ENCODE measurements at regions not wholly inside any gene's neighbourhood (a gene's known extent, or its start where the extent isn't known, plus 50 kb on each side); places are given as distances from the start of the nearest gene placed in this dataset.

DNA sequence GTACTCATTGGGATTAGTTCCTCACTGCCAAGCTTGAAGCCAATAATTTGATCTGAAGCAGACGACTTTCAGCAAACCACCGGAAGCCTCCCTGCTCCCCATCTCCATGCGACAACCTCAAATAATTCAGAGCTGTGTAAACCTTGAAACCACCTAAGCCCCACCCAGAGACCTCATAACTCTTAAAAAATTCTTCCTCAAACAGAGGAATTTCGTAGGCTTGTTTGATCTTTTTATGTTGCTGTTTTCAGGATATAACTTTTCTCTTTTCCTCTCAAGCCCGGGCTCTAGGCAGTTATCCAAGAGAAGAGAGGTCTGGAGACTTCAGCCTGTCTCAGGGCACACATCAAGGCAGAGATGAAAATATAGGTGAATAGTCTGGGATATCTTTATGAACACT lies 311.6 kb downstream of the KCNRG start:
- Histone ChIP-seq H3K27ac (ENCODE audit: extremely low read depth, low read depth, low read length) (no peak overlapping the region), H3K9me3 (ENCODE audit: control insufficient read depth, insufficient read depth, low read depth, low read length) (no peaks in the 10 kb centered on the region), H3K36me3 (ENCODE audit: control insufficient read depth in 2 of 2, insufficient read depth in 1 of 2, low read length in 2 of 2) (no peaks in the 10 kb centered on the region), H3K4me1 (ENCODE audit: control insufficient read depth, insufficient read depth, low read length) (no peaks in the 10 kb centered on the region), H3K4me3 (ENCODE audit: low read depth, low read length) (no peak overlapping the region)
- CTCF ChIA-PET = no interaction called here
- POLR2A ChIA-PET = no interaction called here
- TF ChIP-seq, protein P1, sequence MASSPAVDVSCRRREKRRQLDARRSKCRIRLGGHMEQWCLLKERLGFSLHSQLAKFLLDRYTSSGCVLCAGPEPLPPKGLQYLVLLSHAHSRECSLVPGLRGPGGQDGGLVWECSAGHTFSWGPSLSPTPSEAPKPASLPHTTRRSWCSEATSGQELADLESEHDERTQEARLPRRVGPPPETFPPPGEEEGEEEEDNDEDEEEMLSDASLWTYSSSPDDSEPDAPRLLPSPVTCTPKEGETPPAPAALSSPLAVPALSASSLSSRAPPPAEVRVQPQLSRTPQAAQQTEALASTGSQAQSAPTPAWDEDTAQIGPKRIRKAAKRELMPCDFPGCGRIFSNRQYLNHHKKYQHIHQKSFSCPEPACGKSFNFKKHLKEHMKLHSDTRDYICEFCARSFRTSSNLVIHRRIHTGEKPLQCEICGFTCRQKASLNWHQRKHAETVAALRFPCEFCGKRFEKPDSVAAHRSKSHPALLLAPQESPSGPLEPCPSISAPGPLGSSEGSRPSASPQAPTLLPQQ (tag by site-specific recombination; IDR thresholded peaks at IDR 0.05) = no peak
- TF ChIP-seq KLF16 (tag by site-specific recombination; IDR thresholded peaks at IDR 0.05) (no peak), ZNF473 (tag by site-specific recombination; IDR thresholded peaks at IDR 0.05) (no peak), ZFP41 (tag by site-specific recombination; IDR thresholded peaks at IDR 0.05; ENCODE audit: borderline replicate concordance) (no peak), ZBTB48 (tag by site-specific recombination; IDR thresholded peaks at IDR 0.05) (no peak), ZNF221 (tag by site-specific recombination; IDR thresholded peaks at IDR 0.05; ENCODE audit: borderline replicate concordance) (no peak), ZNF626 (tag by site-specific recombination; IDR thresholded peaks at IDR 0.05) (no peak), ZNF530 (tag by site-specific recombination; IDR thresholded peaks at IDR 0.05; ENCODE audit: low read depth) (no peak), ZNF26 (tag by site-specific recombination; IDR thresholded peaks at IDR 0.05) (no peak), ZNF747 (tag by site-specific recombination; IDR thresholded peaks at IDR 0.05) (no peak)

DNA sequence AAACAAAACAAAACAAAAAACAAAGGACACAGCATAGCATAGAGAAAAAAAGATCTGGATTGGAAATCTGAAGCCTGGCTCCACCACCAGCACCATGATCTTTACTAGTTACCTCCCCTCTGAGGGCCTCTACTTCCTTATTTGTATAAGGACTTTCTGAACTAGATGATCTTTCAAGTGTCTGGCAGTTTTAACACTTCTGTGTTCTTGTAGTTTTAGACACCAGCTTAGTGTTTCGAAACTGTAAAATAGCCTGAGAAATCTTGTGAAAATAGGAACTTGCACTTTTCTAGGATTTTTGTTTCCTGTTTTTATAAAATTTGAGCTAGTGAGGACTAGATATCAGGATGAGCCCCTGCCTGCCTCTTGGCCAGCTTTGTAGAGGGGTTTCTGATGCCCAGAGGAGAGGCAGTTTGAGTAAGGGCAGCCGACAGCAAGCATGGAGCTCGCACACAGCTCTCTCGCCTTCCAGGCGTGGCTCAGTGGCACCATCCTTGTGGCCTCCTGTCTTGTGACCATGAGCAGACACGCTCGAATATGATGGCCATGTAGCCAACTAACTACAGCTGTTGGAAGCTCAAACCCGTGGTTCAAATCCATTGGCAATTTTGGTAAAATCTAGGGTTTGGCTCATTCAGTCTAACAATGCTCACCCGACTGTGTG lies 319.0 kb downstream of the KCNRG start:
- Histone ChIP-seq H3K36me3 (ENCODE audit: control insufficient read depth in 2 of 2, insufficient read depth in 1 of 2, low read length in 2 of 2) (no peaks in the 10 kb centered on the region), H3K4me1 (ENCODE audit: control insufficient read depth, insufficient read depth, low read length) (no peaks in the 10 kb centered on the region), H3K4me3 (ENCODE audit: low read depth, low read length) (no peak overlapping the region), H3K9me3 (ENCODE audit: control insufficient read depth, insufficient read depth, low read depth, low read length) (no peaks in the 10 kb centered on the region), H3K27ac (ENCODE audit: extremely low read depth, low read depth, low read length) (no peak overlapping the region)
- ChIA-PET CTCF (interaction anchor here (0.9 kb wide), 1 partner anchor 249 kb away, joined by 4 read pairs; no protein-coding TSS in a partner anchor), POLR2A (interaction anchor here (0.6 kb wide), 1 partner anchor 224 kb away, joined by 3 read pairs; no protein-coding TSS in a partner anchor)
- TF ChIP-seq, protein P2, sequence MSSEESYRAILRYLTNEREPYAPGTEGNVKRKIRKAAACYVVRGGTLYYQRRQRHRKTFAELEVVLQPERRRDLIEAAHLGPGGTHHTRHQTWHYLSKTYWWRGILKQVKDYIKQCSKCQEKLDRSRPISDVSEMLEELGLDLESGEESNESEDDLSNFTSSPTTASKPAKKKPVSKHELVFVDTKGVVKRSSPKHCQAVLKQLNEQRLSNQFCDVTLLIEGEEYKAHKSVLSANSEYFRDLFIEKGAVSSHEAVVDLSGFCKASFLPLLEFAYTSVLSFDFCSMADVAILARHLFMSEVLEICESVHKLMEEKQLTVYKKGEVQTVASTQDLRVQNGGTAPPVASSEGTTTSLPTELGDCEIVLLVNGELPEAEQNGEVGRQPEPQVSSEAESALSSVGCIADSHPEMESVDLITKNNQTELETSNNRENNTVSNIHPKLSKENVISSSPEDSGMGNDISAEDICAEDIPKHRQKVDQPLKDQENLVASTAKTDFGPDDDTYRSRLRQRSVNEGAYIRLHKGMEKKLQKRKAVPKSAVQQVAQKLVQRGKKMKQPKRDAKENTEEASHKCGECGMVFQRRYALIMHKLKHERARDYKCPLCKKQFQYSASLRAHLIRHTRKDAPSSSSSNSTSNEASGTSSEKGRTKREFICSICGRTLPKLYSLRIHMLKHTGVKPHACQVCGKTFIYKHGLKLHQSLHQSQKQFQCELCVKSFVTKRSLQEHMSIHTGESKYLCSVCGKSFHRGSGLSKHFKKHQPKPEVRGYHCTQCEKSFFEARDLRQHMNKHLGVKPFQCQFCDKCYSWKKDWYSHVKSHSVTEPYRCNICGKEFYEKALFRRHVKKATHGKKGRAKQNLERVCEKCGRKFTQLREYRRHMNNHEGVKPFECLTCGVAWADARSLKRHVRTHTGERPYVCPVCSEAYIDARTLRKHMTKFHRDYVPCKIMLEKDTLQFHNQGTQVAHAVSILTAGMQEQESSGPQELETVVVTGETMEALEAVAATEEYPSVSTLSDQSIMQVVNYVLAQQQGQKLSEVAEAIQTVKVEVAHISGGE (tag by site-specific recombination; conservative IDR thresholded peaks at IDR 0.05; ENCODE audit: low read depth) = no peak
- TF ChIP-seq ZNF585B (tag by site-specific recombination; IDR thresholded peaks at IDR 0.05) = no peak
- TF ChIP-seq, protein P3, sequence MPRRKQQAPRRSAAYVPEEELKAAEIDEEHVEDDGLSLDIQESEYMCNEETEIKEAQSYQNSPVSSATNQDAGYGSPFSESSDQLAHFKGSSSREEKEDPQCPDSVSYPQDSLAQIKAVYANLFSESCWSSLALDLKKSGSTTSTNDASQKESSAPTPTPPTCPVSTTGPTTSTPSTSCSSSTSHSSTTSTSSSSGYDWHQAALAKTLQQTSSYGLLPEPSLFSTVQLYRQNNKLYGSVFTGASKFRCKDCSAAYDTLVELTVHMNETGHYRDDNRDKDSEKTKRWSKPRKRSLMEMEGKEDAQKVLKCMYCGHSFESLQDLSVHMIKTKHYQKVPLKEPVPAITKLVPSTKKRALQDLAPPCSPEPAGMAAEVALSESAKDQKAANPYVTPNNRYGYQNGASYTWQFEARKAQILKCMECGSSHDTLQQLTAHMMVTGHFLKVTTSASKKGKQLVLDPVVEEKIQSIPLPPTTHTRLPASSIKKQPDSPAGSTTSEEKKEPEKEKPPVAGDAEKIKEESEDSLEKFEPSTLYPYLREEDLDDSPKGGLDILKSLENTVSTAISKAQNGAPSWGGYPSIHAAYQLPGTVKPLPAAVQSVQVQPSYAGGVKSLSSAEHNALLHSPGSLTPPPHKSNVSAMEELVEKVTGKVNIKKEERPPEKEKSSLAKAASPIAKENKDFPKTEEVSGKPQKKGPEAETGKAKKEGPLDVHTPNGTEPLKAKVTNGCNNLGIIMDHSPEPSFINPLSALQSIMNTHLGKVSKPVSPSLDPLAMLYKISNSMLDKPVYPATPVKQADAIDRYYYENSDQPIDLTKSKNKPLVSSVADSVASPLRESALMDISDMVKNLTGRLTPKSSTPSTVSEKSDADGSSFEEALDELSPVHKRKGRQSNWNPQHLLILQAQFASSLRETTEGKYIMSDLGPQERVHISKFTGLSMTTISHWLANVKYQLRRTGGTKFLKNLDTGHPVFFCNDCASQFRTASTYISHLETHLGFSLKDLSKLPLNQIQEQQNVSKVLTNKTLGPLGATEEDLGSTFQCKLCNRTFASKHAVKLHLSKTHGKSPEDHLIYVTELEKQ (tag by site-specific recombination; IDR thresholded peaks at IDR 0.05; ENCODE audit: borderline replicate concordance) = no peak
- TF ChIP-seq ZNF138 (tag by site-specific recombination; IDR thresholded peaks at IDR 0.05; ENCODE audit: borderline replicate concordance) = no peak
- TF ChIP-seq ZNF629 (tag by site-specific recombination; IDR thresholded peaks at IDR 0.05) = no peak
- TF ChIP-seq, protein P4, sequence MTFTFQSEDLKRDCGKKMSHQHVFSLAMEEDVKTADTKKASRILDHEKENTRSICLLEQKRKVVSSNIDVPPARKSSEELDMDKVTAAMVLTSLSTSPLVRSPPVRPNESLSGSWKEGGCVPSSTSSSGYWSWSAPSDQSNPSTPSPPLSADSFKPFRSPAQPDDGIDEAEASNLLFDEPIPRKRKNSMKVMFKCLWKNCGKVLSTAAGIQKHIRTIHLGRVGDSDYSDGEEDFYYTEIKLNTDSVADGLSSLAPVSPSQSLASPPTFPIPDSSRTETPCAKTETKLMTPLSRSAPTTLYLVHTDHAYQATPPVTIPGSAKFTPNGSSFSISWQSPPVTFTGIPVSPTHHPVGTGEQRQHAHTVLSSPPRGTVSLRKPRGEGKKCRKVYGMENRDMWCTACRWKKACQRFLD (tag by site-specific recombination; IDR thresholded peaks at IDR 0.05) = no peak
- TF ChIP-seq ZNF121 (tag by site-specific recombination; IDR thresholded peaks at IDR 0.05) = no peak
- no peak for TF ChIP-seq GLIS1 (tag by site-specific recombination; IDR thresholded peaks at IDR 0.05)
- TF ChIP-seq ZBTB6 (tag by site-specific recombination; IDR thresholded peaks at IDR 0.05) = no peak
- no peak for TF ChIP-seq ZNF791 (tag by site-specific recombination; IDR thresholded peaks at IDR 0.05)
- TF ChIP-seq ZNF48 (tag by site-specific recombination; IDR thresholded peaks at IDR 0.05) = no peak
- TF ChIP-seq ZNF174 (tag by site-specific recombination; IDR thresholded peaks at IDR 0.05) = no peak

Data from HEK293 (cell line).